ENCODE measurements at regions not wholly inside any gene's neighbourhood (a gene's known extent, or its start where the extent isn't known, plus 50 kb on each side); places are given as distances from the start of the nearest gene placed in this dataset.

GRCh38 chr2:5842326-5842725 is 150.1 kb downstream of the SOX11 start:
- DNase-seq (ENCODE audit: low spot score), result no peak

- no peak for DNase-seq (ENCODE audit: low spot score)
Observed at GRCh38 chr2:5845798-5846330, 153.7 kb downstream of the SOX11 start.

GRCh38 chr2:5846881-5847280 is 154.7 kb downstream of the SOX11 start:
- DNase-seq (ENCODE audit: low spot score), result no peak

- no peak for DNase-seq (ENCODE audit: low spot score)
Observed at GRCh38 chr2:5849562-5849961, 157.4 kb downstream of the SOX11 start.

GRCh38 chr2:5851410-5851809 is 159.2 kb downstream of the SOX11 start:
- no peak for DNase-seq (ENCODE audit: low spot score)

GRCh38 chr2:5854797-5855196 is 162.6 kb downstream of the SOX11 start:
- DNase-seq (ENCODE audit: low spot score), result no peak

GRCh38 chr2:5867056-5867455 is 174.9 kb downstream of the SOX11 start:
- DNase-seq (ENCODE audit: low spot score), result no peak

- DNase-seq (ENCODE audit: low spot score), result no peak
Observed at GRCh38 chr2:5868931-5869330, 176.7 kb downstream of the SOX11 start.

- DNase-seq (ENCODE audit: low spot score), result no peak
Observed at GRCh38 chr2:5869936-5870335, 177.8 kb downstream of the SOX11 start.

GRCh38 chr2:5877360-5877759 is 185.2 kb downstream of the SOX11 start:
- DNase-seq (ENCODE audit: low spot score), result no peak

- no peak for DNase-seq (ENCODE audit: low spot score)
Observed at GRCh38 chr2:5885451-5886173, 193.4 kb downstream of the SOX11 start.

- DNase-seq (ENCODE audit: low spot score), result no peak
Observed at GRCh38 chr2:5886462-5886861, 194.3 kb downstream of the SOX11 start.

- DNase-seq (ENCODE audit: low spot score), result no peak
Observed at GRCh38 chr2:5888126-5888525, 195.9 kb downstream of the SOX11 start.

GRCh38 chr2:5889519-5889918 is 197.3 kb downstream of the SOX11 start:
- DNase-seq (ENCODE audit: low spot score), result no peak

GRCh38 chr2:5894355-5894754 is 202.2 kb downstream of the SOX11 start:
- no peak for DNase-seq (ENCODE audit: low spot score)

GRCh38 chr2:5895284-5895683 is 203.1 kb downstream of the SOX11 start:
- no peak for DNase-seq (ENCODE audit: low spot score)

GRCh38 chr2:5897249-5897648 is 205.1 kb downstream of the SOX11 start:
- DNase-seq (ENCODE audit: low spot score), result no peak

GRCh38 chr2:5898667-5899066 is 206.5 kb downstream of the SOX11 start:
- DNase-seq (ENCODE audit: low spot score), result no peak

- no peak for DNase-seq (ENCODE audit: low spot score)
Observed at GRCh38 chr2:5905661-5906060, 213.5 kb downstream of the SOX11 start.

- DNase-seq (ENCODE audit: low spot score), result no peak
Observed at GRCh38 chr2:5908071-5908470, 215.9 kb downstream of the SOX11 start.

- DNase-seq (ENCODE audit: low spot score), result no peak
Observed at GRCh38 chr2:5911718-5912117, 219.5 kb downstream of the SOX11 start.

GRCh38 chr2:5913711-5914395 is 221.7 kb downstream of the SOX11 start:
- no peak for DNase-seq (ENCODE audit: low spot score)

- no peak for DNase-seq (ENCODE audit: low spot score)
Observed at GRCh38 chr2:5914811-5915611, 222.8 kb downstream of the SOX11 start.

Data from left forelimb (tissue), 1 donor.